ENCODE measurements at regions not wholly inside any gene's neighbourhood (a gene's known extent, or its start where the extent isn't known, plus 50 kb on each side); places are given as distances from the start of the nearest gene placed in this dataset.

GRCh38 chr7:32227746-32228145 lies 157.5 kb upstream of the PDE1C start:
- DNase-seq: no peak
- H3K27ac ChIP-seq: no peak overlapping the region
- no peak overlapping the region for H3K4me3 ChIP-seq
- WGBS, 2 donors: 65 to 79% methylated on average over 1 of the region's 1 CpG
- no peaks in the 10 kb centered on the region for H3K36me3 ChIP-seq
- peaks cover 0 to 5% (median 0%) of the 10 kb centered on the region in 4 donors for H3K9me3 ChIP-seq
- no peaks in the 10 kb centered on the region for H3K4me1 ChIP-seq
- no peak for ATAC-seq (ENCODE audit: low FRiP score in 2 of 2)
- no peak for TF ChIP-seq CTCF (IDR thresholded peaks at IDR 0.05)
- no peak for TF ChIP-seq POLR2A (IDR thresholded peaks at IDR 0.05)
- no peak for TF ChIP-seq POLR2AphosphoS5 (IDR thresholded peaks at IDR 0.05)
- no peak for TF ChIP-seq EP300 (IDR thresholded peaks at IDR 0.05)
- no peaks in the 10 kb centered on the region for H3K27me3 ChIP-seq

- no peak for DNase-seq
- H3K4me1 ChIP-seq: no peaks in the 10 kb centered on the region
- no peaks in the 10 kb centered on the region for H3K36me3 ChIP-seq
- TF ChIP-seq EP300 (IDR thresholded peaks at IDR 0.05) (no peak), POLR2AphosphoS5 (IDR thresholded peaks at IDR 0.05) (no peak), CTCF (IDR thresholded peaks at IDR 0.05) (no peak), POLR2A (IDR thresholded peaks at IDR 0.05) (no peak)
- WGBS, 2 donors: 78 to 90% methylated on average over 5 of the region's 5 CpGs
- peaks cover 0 to 5% (median 0%) of the 10 kb centered on the region in 4 donors for H3K9me3 ChIP-seq
- no peaks in the 10 kb centered on the region for H3K27me3 ChIP-seq
- no peak for ATAC-seq (ENCODE audit: low FRiP score in 2 of 2)
- no peak overlapping the region for H3K27ac ChIP-seq
- no peak overlapping the region for H3K4me3 ChIP-seq
Measured at GRCh38 chr7:32224276-32224675, 154.1 kb upstream of the PDE1C start.

- TF ChIP-seq POLR2A (IDR thresholded peaks at IDR 0.05) (no peak), EP300 (IDR thresholded peaks at IDR 0.05) (no peak), POLR2AphosphoS5 (IDR thresholded peaks at IDR 0.05) (no peak)
- WGBS, 2 donors: 87 to 90% methylated on average over 8 of the region's 8 CpGs
- peaks cover 0 to 5% (median 0%) of the 10 kb centered on the region in 4 donors for H3K9me3 ChIP-seq
- H3K4me3 ChIP-seq: no peak overlapping the region
- ATAC-seq (ENCODE audit: low FRiP score in 2 of 2): no peak
- H3K27ac ChIP-seq: no peak overlapping the region
- no peaks in the 10 kb centered on the region for H3K27me3 ChIP-seq
- H3K4me1 ChIP-seq: no peaks in the 10 kb centered on the region
- H3K36me3 ChIP-seq: no peaks in the 10 kb centered on the region
- DNase-seq: no peak
Measured at GRCh38 chr7:32223721-32224120, 153.5 kb upstream of the PDE1C start.

- 86 to 90% methylated on average over 6 of the region's 6 CpGs for WGBS, 2 donors
Measured at GRCh38 chr7:32223071-32223650, 153.0 kb upstream of the PDE1C start.

GRCh38 chr7:32222251-32222900 lies 152.2 kb upstream of the PDE1C start:
- H3K36me3 ChIP-seq: no peaks in the 10 kb centered on the region
- H3K4me3 ChIP-seq: no peak overlapping the region
- no peak for TF ChIP-seq POLR2AphosphoS5 (IDR thresholded peaks at IDR 0.05)
- TF ChIP-seq EP300 (IDR thresholded peaks at IDR 0.05): no peak
- no peak for TF ChIP-seq CTCF (IDR thresholded peaks at IDR 0.05)
- TF ChIP-seq POLR2A (IDR thresholded peaks at IDR 0.05): no peak
- WGBS, 2 donors: 71 to 76% methylated on average over 3 to 4 of the region's 4 CpGs
- no peak for DNase-seq
- ATAC-seq (ENCODE audit: low FRiP score in 2 of 2): no peak
- H3K4me1 ChIP-seq: no peaks in the 10 kb centered on the region
- H3K27me3 ChIP-seq: no peaks in the 10 kb centered on the region
- H3K27ac ChIP-seq: no peak overlapping the region
- no peaks in the 10 kb centered on the region for H3K9me3 ChIP-seq

More at GRCh38 chr7:32223071-32223650, 153.0 kb upstream of the PDE1C start:
- no peak for ATAC-seq (ENCODE audit: low FRiP score in 2 of 2)
- Histone ChIP-seq H3K27me3 (no peaks in the 10 kb centered on the region), H3K4me1 (no peaks in the 10 kb centered on the region), H3K27ac (no peak overlapping the region), H3K9me3 (peaks cover 0 to 5% (median 0%) of the 10 kb centered on the region in 4 donors), H3K36me3 (no peaks in the 10 kb centered on the region), H3K4me3 (no peak overlapping the region)
- TF ChIP-seq CTCF (IDR thresholded peaks at IDR 0.05) (no peak), POLR2A (IDR thresholded peaks at IDR 0.05) (no peak), EP300 (IDR thresholded peaks at IDR 0.05) (no peak), POLR2AphosphoS5 (IDR thresholded peaks at IDR 0.05) (no peak)
- DNase-seq: no peak
